Upper lobe of right lung (tissue), 1 donor: ENCODE measurements at regions not wholly inside any gene's neighbourhood (a gene's known extent, or its start where the extent isn't known, plus 50 kb on each side); places are given as distances from the start of the nearest gene placed in this dataset.

Source experiments
- ATAC-seq: fragments of 200-7000 bp; cut with Tn5 transposase; one replicate; pipeline ENCODE4 v1.9.1; 2020; ENCODE audit warnings: mild to moderate bottlenecking, moderate library complexity
- DNase-seq: peaks from one replicate; pipeline ENCODE4 v3.0.0-alpha.2; 2020
- H3K27ac ChIP-seq: fragments of 200-600 bp; one replicate; pipeline ENCODE4 v1.8.0; 2022
- H3K27me3 ChIP-seq: fragments of 200-600 bp; one replicate; pipeline ENCODE4 v1.8.0; 2022; ENCODE audit warnings: mild to moderate bottlenecking
- H3K36me3 ChIP-seq: fragments of 200-600 bp; one replicate; pipeline ENCODE4 v1.8.0; 2022
- H3K4me1 ChIP-seq: fragments of 200-600 bp; one replicate; pipeline ENCODE4 v1.8.0; 2022
- H3K4me3 ChIP-seq: fragments of 200-600 bp; one replicate; pipeline ENCODE4 v1.8.0; 2022; ENCODE audit warnings: mild to moderate bottlenecking
- H3K9me3 ChIP-seq: fragments of 200-600 bp; one replicate; pipeline ENCODE4 v1.8.0; 2022
- intact Hi-C: fragments of 100-400 bp; cut with DNase I; formaldehyde crosslinking; loops from one replicate; pipeline ENCODE4 v1.11.0; 2022
- TF ChIP-seq, protein P1 (sequence below): fragments of 200-600 bp; IDR thresholded peaks from one replicate; pipeline ENCODE4 v1.8.0; 2022; ENCODE audit warnings: antibody characterized with exemption
- donor health status: DM: no; HTN: yes; CAD: no; lungs with severe emphysema.

GRCh38 chr12:19927661-19928060 is 440.7 kb upstream of the PDE3A start:
- intact Hi-C loops = no loop called here
- Histone ChIP-seq H3K27ac (no peak overlapping the region), H3K36me3 (no peaks in the 10 kb centered on the region), H3K9me3 (no peaks in the 10 kb centered on the region), H3K4me1 (no peaks in the 10 kb centered on the region), H3K27me3 (no peaks in the 10 kb centered on the region), H3K4me3 (no peak overlapping the region)
- ATAC-seq (no peak), DNase-seq (no peak)
- TF ChIP-seq, protein P1, sequence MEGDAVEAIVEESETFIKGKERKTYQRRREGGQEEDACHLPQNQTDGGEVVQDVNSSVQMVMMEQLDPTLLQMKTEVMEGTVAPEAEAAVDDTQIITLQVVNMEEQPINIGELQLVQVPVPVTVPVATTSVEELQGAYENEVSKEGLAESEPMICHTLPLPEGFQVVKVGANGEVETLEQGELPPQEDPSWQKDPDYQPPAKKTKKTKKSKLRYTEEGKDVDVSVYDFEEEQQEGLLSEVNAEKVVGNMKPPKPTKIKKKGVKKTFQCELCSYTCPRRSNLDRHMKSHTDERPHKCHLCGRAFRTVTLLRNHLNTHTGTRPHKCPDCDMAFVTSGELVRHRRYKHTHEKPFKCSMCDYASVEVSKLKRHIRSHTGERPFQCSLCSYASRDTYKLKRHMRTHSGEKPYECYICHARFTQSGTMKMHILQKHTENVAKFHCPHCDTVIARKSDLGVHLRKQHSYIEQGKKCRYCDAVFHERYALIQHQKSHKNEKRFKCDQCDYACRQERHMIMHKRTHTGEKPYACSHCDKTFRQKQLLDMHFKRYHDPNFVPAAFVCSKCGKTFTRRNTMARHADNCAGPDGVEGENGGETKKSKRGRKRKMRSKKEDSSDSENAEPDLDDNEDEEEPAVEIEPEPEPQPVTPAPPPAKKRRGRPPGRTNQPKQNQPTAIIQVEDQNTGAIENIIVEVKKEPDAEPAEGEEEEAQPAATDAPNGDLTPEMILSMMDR = no peak

DNA sequence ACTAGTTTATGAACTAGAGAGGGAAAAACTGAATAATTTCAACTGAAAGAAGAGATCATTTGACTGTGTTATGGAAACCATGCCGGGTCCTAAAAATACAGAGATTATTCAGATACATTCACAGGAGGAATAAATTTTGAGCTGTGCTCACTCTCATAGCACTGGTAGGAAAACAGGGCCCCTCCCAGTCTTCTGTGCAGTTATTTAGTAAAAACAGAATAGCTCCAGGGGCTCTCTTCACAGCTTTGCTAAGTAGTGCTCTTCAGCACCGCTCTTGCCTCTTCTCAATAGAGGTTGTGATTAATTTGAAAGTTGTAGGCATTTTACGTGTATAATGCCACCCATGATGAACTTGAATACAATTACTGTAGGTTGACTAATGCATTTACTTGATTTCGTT is 435.9 kb upstream of the PDE3A start:
- ATAC-seq = no peak
- Histone ChIP-seq H3K9me3 (no peaks in the 10 kb centered on the region), H3K36me3 (no peaks in the 10 kb centered on the region), H3K27ac (no peak overlapping the region), H3K4me1 (no peaks in the 10 kb centered on the region), H3K27me3 (no peaks in the 10 kb centered on the region), H3K4me3 (no peak overlapping the region)
- TF ChIP-seq, protein P1 = no peak
- intact Hi-C loops = no loop called here
- DNase-seq = no peak

DNA sequence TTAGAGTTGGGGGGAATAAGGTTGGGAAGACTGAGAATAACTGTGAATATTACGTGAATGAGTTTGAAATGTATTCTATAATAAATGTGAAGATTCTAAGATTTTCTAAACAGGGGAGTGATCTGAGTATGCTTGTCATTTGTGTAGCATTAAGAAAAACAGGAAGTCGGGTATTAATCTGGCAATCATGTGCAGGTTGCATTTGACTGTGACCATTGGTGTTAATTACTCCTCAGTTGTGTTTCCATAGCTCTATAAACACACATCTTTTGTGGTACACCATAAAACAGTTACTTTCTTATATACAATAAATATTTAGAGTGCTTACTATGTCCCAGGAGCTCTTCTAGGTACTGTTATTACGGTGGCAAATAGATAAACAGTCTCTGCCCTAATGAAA is 434.4 kb upstream of the PDE3A start:
- Histone ChIP-seq H3K9me3 (no peaks in the 10 kb centered on the region), H3K36me3 (no peaks in the 10 kb centered on the region), H3K4me1 (no peaks in the 10 kb centered on the region), H3K27me3 (no peaks in the 10 kb centered on the region), H3K27ac (no peak overlapping the region), H3K4me3 (no peak overlapping the region)
- DNase-seq = no peak
- no peak for ATAC-seq
- intact Hi-C loops = no loop called here
- TF ChIP-seq, protein P1 = no peak

DNA sequence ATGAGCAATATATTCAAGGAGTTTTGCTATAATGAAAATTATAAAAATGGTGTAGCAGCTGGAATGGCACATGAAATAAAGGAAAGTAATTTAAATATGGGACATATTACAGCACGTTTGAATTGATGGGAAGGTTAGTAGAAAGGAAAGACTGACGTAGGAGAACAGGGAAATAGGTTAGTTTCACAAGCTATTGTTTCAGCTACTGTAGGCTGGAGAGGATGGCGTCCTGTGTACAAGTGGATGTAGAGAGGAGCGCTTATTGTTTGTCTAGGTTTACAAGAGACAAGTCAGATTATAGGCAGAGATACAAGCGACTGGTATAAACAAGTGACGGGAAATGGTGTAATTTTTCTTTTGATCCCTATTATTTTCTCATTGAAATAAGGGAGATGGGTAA is 431.2 kb upstream of the PDE3A start:
- H3K4me1 ChIP-seq = no peaks in the 10 kb centered on the region
- H3K9me3 ChIP-seq = no peaks in the 10 kb centered on the region
- H3K4me3 ChIP-seq = no peak overlapping the region
- no peak for DNase-seq
- no peaks in the 10 kb centered on the region for H3K27me3 ChIP-seq
- TF ChIP-seq, protein P1 = no peak
- no peak for ATAC-seq
- no peaks in the 10 kb centered on the region for H3K36me3 ChIP-seq
- intact Hi-C loops = no loop called here
- no peak overlapping the region for H3K27ac ChIP-seq

GRCh38 chr12:19938031-19938430 is 430.3 kb upstream of the PDE3A start:
- no peak for ATAC-seq
- intact Hi-C loops = no loop called here
- Histone ChIP-seq H3K27me3 (no peaks in the 10 kb centered on the region), H3K27ac (no peak overlapping the region), H3K36me3 (no peaks in the 10 kb centered on the region), H3K4me3 (no peak overlapping the region), H3K4me1 (no peaks in the 10 kb centered on the region), H3K9me3 (no peaks in the 10 kb centered on the region)
- TF ChIP-seq, protein P1 = no peak
- DNase-seq = no peak

- TF ChIP-seq, protein P1 = no peak
- no peaks in the 10 kb centered on the region for H3K9me3 ChIP-seq
- no peak overlapping the region for H3K4me3 ChIP-seq
- H3K4me1 ChIP-seq = no peaks in the 10 kb centered on the region
- ATAC-seq = no peak
- H3K27me3 ChIP-seq = no peaks in the 10 kb centered on the region
- no peak for DNase-seq
- no peaks in the 10 kb centered on the region for H3K36me3 ChIP-seq
- intact Hi-C loops = no loop called here
- no peak overlapping the region for H3K27ac ChIP-seq
These were observed 429.8 kb upstream of the PDE3A start for GRCh38 chr12:19938491-19938890.
